ENCODE measurements at regions not wholly inside any gene's neighbourhood (a gene's known extent, or its start where the extent isn't known, plus 50 kb on each side); places are given as distances from the start of the nearest gene placed in this dataset.

DNA sequence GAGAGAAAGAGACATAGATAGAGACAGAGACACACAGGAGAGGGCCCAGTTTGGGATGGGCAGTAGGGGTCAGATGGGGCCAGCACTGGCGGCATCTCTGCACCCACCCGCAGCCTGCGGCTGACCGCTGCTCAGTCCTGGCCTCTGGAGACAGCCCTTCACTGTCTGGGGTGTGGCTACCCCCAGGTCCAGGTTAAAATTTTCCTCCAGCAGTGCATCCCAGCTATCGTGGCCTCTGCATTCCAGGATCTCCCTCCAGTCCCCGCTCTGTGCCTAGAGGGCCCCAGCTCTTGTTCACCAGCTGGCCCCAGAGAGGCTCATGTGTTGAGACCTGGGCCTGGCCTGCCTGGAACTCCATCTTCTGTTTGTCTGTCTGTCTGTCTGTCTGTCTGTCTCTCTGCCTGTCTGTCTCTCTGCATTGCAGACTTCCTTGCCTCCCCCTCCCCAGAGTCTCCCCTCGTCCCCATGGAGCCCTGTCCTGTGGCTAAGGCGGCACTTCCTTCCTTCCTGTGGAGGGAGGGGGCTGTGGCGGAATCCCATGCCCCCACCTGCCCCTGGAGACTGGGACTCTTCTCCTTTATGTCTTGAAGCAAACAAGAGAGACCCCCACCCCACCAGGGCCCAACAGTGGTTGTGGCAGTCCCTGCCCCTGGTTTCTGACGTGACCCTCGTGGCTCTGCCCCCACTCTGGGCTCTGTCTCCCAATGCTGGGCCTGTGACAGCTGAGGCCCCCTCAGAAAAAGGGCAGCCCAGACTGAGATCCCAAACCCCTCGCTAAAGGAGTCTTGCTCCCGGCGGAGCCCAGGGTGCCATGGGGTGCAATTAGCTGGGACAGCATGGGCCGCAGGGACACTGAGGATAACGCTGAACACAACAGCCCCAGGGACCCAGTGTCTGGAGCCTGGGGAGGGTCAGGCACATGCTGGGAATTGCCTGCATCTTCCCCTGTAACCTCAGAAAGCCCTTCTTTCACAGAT is 241.8 kb downstream of the NPHP4 start:
- no peak for DNase-seq (ENCODE audit: low spot score)
- H3K27me3 ChIP-seq (replicated peaks; ENCODE audit: insufficient read depth): no peaks in the 10 kb centered on the region
- no peaks in the 10 kb centered on the region for H3K36me3 ChIP-seq
- H3K4me1 ChIP-seq (replicated peaks): no peaks in the 10 kb centered on the region
- WGBS: 91% methylated on average over 16 of the region's 16 CpGs
- intact Hi-C loops (cut with DNase I): no loop called here
- H3K27ac ChIP-seq: no peak overlapping the region
- H3K9me3 ChIP-seq: no peaks in the 10 kb centered on the region
- no peak for TF ChIP-seq POLR2A (IDR thresholded peaks at IDR 0.05)
- TF ChIP-seq POLR2AphosphoS5 (IDR thresholded peaks at IDR 0.05): no peak
- TF ChIP-seq, protein P1, sequence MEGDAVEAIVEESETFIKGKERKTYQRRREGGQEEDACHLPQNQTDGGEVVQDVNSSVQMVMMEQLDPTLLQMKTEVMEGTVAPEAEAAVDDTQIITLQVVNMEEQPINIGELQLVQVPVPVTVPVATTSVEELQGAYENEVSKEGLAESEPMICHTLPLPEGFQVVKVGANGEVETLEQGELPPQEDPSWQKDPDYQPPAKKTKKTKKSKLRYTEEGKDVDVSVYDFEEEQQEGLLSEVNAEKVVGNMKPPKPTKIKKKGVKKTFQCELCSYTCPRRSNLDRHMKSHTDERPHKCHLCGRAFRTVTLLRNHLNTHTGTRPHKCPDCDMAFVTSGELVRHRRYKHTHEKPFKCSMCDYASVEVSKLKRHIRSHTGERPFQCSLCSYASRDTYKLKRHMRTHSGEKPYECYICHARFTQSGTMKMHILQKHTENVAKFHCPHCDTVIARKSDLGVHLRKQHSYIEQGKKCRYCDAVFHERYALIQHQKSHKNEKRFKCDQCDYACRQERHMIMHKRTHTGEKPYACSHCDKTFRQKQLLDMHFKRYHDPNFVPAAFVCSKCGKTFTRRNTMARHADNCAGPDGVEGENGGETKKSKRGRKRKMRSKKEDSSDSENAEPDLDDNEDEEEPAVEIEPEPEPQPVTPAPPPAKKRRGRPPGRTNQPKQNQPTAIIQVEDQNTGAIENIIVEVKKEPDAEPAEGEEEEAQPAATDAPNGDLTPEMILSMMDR (IDR thresholded peaks at IDR 0.05): no peak
- no peak overlapping the region for H3K4me3 ChIP-seq

DNA sequence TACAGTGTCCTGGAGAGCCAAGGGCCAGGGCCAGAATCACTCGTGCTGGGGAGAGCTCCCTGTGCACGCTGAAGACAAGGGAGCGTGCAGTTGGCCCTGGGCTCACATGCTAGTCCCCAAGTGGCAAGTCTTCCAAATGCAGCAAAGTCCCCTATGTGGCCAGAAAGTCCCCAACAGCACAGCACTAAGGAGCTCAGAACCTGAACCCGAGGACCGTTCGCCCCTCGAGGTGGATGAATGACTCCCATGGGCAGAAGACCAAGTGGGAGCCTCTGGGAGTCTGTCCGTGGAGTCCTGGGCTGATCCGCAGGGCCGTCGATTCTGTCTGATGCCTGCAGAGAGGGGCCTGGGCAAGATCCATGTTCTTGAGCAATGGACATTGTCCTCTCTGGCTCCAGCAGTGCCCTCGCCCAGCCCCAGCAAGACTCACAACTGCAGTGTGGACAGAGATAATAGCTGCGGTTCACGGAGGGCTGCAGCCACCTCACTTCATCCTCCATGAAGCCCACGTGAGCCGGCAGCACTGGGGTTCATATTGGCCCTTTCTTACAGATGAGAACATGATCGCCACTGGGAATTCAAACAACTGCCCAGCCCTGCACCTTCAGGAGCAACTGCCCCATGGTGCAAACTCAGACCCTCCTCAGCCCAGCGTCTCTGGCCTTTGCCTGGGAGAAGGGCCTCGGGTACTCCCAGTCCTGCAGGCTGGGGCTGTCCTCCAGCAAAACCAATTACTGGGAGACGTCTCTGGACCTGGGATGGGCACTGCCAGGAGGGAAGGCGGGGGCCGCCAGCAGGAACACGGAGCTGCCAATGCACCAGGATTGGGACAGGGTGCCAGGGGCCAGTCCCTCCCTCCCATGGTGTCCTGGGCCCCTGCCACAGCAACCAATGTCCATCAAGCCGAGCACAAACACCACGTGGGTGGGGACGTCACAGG is 243.7 kb downstream of the NPHP4 start:
- Histone ChIP-seq H3K27me3 (replicated peaks; ENCODE audit: insufficient read depth) (no peaks in the 10 kb centered on the region), H3K4me3 (no peak overlapping the region), H3K4me1 (replicated peaks) (no peaks in the 10 kb centered on the region), H3K9me3 (no peaks in the 10 kb centered on the region), H3K36me3 (no peaks in the 10 kb centered on the region), H3K27ac (no peak overlapping the region)
- DNase-seq (ENCODE audit: low spot score): no peak
- TF ChIP-seq, protein P1 (IDR thresholded peaks at IDR 0.05): no peak
- TF ChIP-seq POLR2AphosphoS5 (IDR thresholded peaks at IDR 0.05) (no peak), POLR2A (IDR thresholded peaks at IDR 0.05) (no peak)
- intact Hi-C loops (cut with DNase I): loop anchor here (5.0 kb wide), 2 partner anchors 1091 to 1836 kb away; no protein-coding TSS in a partner anchor
- 85% methylated on average over 23 of the region's 26 CpGs for WGBS

DNA sequence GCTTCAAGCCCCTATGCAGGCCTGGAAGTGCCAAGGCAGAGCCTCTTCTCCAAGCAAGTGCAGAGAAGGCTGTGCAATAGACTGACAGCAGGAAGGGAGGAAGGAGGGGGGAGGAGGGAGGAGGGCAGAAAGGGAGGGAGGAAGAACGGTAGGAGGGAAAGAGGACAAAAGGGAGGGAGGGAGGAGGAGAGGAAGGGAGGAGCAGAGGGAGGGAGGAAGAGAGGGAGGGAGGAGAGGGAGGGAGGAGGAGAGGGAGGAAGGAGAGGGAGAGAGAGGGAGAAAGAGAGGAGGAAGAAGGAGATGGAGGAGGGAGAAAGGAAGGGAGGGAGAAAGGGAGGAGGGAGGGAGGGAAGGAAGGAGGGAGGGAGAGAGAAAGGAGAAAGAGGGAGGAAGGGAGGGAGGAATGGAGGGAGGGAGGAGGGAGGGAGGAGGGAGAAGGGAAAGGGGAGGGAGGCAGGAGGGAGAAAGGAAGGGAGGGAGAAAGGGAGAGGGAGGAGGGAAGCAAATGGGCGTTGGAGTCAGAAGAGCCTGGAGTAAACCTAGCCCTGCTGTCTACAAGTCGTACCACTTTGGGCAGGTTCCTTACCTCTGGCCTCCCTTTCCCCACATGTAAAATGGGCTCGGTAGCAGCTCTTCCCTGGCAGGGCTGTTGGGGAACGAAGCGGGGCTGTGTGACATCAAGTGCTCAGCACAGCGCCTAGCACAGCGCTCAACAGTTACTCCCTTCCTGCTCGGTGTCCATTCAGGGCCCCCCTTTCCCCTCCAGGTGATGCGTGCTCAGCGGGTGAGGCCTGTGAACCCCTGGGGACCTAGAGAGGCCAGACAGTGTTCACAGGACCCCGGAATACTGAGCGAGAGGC is 244.6 kb downstream of the NPHP4 start:
- no peaks in the 10 kb centered on the region for H3K9me3 ChIP-seq
- no peak for TF ChIP-seq POLR2A (IDR thresholded peaks at IDR 0.05)
- TF ChIP-seq, protein P1 (IDR thresholded peaks at IDR 0.05): no peak
- TF ChIP-seq POLR2AphosphoS5 (IDR thresholded peaks at IDR 0.05): no peak
- H3K4me1 ChIP-seq (replicated peaks): no peaks in the 10 kb centered on the region
- WGBS: 69% methylated on average over 10 of the region's 13 CpGs
- H3K4me3 ChIP-seq: no peak overlapping the region
- DNase-seq (ENCODE audit: low spot score): no peak
- intact Hi-C loops (cut with DNase I): loop anchor here (5.0 kb wide), 2 partner anchors 1090 to 1835 kb away; no protein-coding TSS in a partner anchor
- no peaks in the 10 kb centered on the region for H3K36me3 ChIP-seq
- no peak overlapping the region for H3K27ac ChIP-seq
- H3K27me3 ChIP-seq (replicated peaks; ENCODE audit: insufficient read depth): no peaks in the 10 kb centered on the region

DNA sequence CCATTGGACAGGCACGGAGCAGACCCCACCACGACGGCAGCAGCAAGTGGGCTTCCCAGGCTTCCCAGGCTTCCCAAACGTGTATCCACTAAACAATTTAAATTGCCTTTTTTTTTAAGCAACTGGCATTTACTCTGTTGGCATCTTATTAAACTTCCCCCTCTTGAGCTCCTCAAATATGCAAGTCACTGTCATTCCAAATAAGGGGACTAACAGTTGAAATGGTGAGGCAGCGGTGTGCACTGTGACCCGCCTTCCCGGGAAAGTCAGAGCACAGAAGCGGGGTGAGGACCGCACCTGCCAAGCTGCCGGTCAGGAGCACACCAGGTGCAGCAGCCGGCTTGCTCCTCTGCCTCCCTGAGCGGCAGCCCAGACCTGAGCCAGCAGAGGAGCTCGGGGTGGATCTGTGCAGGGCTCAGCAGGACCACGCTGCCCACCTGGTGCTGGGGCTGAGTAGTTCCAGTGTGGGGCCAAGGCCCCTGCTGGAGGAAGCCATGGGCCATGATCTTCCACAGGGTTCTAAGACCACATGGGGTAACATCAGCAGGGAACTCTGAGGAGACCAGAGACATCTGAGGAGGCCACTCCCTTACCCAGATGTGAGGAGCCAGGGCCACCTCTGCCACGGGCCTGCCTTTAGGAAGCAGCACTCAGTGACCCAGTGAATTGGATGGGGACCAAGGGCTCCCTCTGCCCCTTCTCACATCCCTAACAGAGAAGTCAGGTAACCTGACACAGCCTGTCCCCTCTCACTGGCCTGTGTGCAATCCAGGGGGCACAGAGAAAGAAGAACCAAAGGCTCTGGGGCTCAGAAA is 245.4 kb downstream of the NPHP4 start:
- Histone ChIP-seq H3K4me1 (replicated peaks) (no peaks in the 10 kb centered on the region), H3K9me3 (no peaks in the 10 kb centered on the region), H3K27me3 (replicated peaks; ENCODE audit: insufficient read depth) (no peaks in the 10 kb centered on the region), H3K27ac (no peak overlapping the region), H3K36me3 (no peaks in the 10 kb centered on the region), H3K4me3 (no peak overlapping the region)
- DNase-seq (ENCODE audit: low spot score): no peak
- TF ChIP-seq POLR2AphosphoS5 (IDR thresholded peaks at IDR 0.05): no peak
- TF ChIP-seq POLR2A (IDR thresholded peaks at IDR 0.05): no peak
- TF ChIP-seq, protein P1 (IDR thresholded peaks at IDR 0.05): no peak
- WGBS: 58% methylated on average over 15 of the region's 15 CpGs
- intact Hi-C loops (cut with DNase I): loop anchor here (5.0 kb wide), 2 partner anchors 1090 to 1835 kb away; no protein-coding TSS in a partner anchor

Measured in prostate gland (tissue), 2 donors.